Peyer's patch (tissue), 4 donors: ENCODE measurements at regions not wholly inside any gene's neighbourhood (a gene's known extent, or its start where the extent isn't known, plus 50 kb on each side); places are given as distances from the start of the nearest gene placed in this dataset.

Experiments used
- CTCF ChIP-seq, 6 experiments: fragments of 450-650 bp in 4 of 6; fragments of 200-600 bp in 2 of 6; sonication (generic) in 1 of 6; IDR thresholded peaks; one replicate each; pipeline ENCODE4 v1.5.1; 2017 to 2019; ENCODE audit warnings: antibody characterized with exemption in 6 of 6, mild to moderate bottlenecking in 3 of 6, moderate library complexity in 1 of 6
- POLR2A ChIP-seq, 2 donors: fragments of 450-650 bp; IDR thresholded peaks; one replicate each; pipeline ENCODE4 v1.5.1; 2017; ENCODE audit warnings: antibody characterized with exemption in 2 of 2, mild to moderate bottlenecking in 2 of 2, moderate library complexity in 2 of 2

DNA sequence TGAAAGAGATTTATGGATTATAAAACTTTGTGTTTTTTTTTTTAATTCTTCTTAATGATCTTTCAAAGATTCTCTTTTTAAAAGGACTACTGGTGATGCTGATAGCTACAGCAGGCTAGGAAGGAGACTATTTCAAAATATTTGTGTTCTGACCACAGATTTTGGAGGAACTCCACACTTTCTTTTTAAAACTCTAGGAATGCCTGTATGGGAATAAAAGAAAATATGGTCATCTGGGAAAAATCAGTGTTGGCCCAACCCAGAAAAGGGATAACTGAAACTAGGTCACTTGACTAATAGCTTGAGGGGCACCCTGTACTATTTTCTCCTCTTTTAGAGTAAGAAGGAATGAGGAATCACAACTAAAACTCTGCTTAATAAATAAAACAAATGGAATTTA is 97.6 kb upstream of the ADAMTS19 start:
- TF ChIP-seq CTCF (IDR thresholded peaks at IDR 0.05) (no peak), POLR2A (IDR thresholded peaks at IDR 0.05) (no peak)
